Astrocyte (in vitro differentiated cells and primary cell): ENCODE measurements at regions not wholly inside any gene's neighbourhood (a gene's known extent, or its start where the extent isn't known, plus 50 kb on each side); places are given as distances from the start of the nearest gene placed in this dataset.

Experiments used
- DNase-seq: peaks from one replicate; pipeline ENCODE4 v3.0.0-alpha.2; 2010; ENCODE audit warnings: low read depth
- FAIRE-seq: peaks from 2 replicates; lab custom pipeline; 2011; peaks lifted over from hg19 to GRCh38; lab: Jason Lieb, UNC
- H2AFZ ChIP-seq: 2 replicates; pipeline ENCODE4 v1.6.0; 2012; ENCODE audit warnings: low read depth, low read length, inconsistent platforms
- H3K27ac ChIP-seq: 2 replicates; pipeline ENCODE4 v1.5.1; 2011; ENCODE audit warnings: low read depth, low read length, inconsistent platforms
- H3K27me3 ChIP-seq: 2 replicates; pipeline ENCODE4 v1.6.0; 2011; ENCODE audit warnings: low read length, inconsistent platforms; ENCODE audit not compliant: insufficient read depth
- H3K36me3 ChIP-seq: 2 replicates; pipeline ENCODE4 v1.5.1; 2011; ENCODE audit warnings: low read length, inconsistent platforms; ENCODE audit not compliant: insufficient read depth
- H3K4me1 ChIP-seq: 2 replicates; pipeline ENCODE4 v1.5.1; 2011; ENCODE audit warnings: low read length, inconsistent platforms; ENCODE audit not compliant: insufficient read depth
- H3K4me2 ChIP-seq: 2 replicates; pipeline ENCODE4 v1.6.0; 2012; ENCODE audit warnings: low read length, inconsistent platforms
- H3K4me3 ChIP-seq: 2 replicates; pipeline ENCODE4 v1.5.1; 2011; ENCODE audit warnings: low read depth, mild to moderate bottlenecking, low read length, inconsistent platforms; ENCODE audit not compliant: insufficient read depth
- H3K79me2 ChIP-seq: 2 replicates; pipeline ENCODE4 v1.6.0; 2012; ENCODE audit warnings: mild to moderate bottlenecking, low read length, inconsistent platforms; ENCODE audit not compliant: insufficient read depth
- H3K9ac ChIP-seq: 2 replicates; pipeline ENCODE4 v1.6.0; 2012; ENCODE audit warnings: mild to moderate bottlenecking, low read length, inconsistent platforms
- H3K9me3 ChIP-seq: 2 replicates; pipeline ENCODE4 v1.5.1; 2012; ENCODE audit warnings: low read depth, mild to moderate bottlenecking, low read length, inconsistent platforms; ENCODE audit not compliant: insufficient read depth
- H4K20me1 ChIP-seq: 2 replicates; pipeline ENCODE4 v1.6.0; 2012; ENCODE audit warnings: low read length, inconsistent platforms; ENCODE audit not compliant: insufficient read depth
- H3K27ac Mint-ChIP-seq: one replicate; pipeline ENCODE4 v1.8.0; 2021; ENCODE audit warnings: mild to moderate bottlenecking, mixed read lengths; ENCODE audit not compliant: unreplicated experiment
- H3K27me3 Mint-ChIP-seq: one replicate; pipeline ENCODE4 v1.8.0; 2021; ENCODE audit warnings: low read depth, mixed read lengths; ENCODE audit not compliant: unreplicated experiment
- H3K36me3 Mint-ChIP-seq: one replicate; pipeline ENCODE4 v1.8.0; 2021; ENCODE audit warnings: low read depth, mixed read lengths; ENCODE audit not compliant: unreplicated experiment
- H3K4me1 Mint-ChIP-seq: one replicate; pipeline ENCODE4 v1.8.0; 2021; ENCODE audit warnings: low read depth, mixed read lengths; ENCODE audit not compliant: unreplicated experiment
- H3K4me3 Mint-ChIP-seq: one replicate; pipeline ENCODE4 v1.8.0; 2021; ENCODE audit warnings: mild to moderate bottlenecking, moderate library complexity, mixed read lengths; ENCODE audit not compliant: unreplicated experiment
- H3K9me3 Mint-ChIP-seq: one replicate; pipeline ENCODE4 v1.8.0; 2021; ENCODE audit warnings: mild to moderate bottlenecking, mixed read lengths; ENCODE audit not compliant: unreplicated experiment
- CTCF ChIP-seq: IDR thresholded peaks from 2 replicates; pipeline ENCODE4 v1.5.1; 2011; ENCODE audit warnings: low read depth, mild to moderate bottlenecking, inconsistent platforms, low read length, moderate library complexity; ENCODE audit not compliant: insufficient read depth
- EZH2 ChIP-seq: IDR thresholded peaks from 2 replicates; pipeline ENCODE4 v1.6.1; 2012; ENCODE audit warnings: mild to moderate bottlenecking, low read length, inconsistent platforms; ENCODE audit not compliant: insufficient read depth

GRCh38 chr3:189118896-189119295 is 52.9 kb upstream of the TPRG1 start:
- Histone ChIP-seq H3K79me2 (no peaks in the 10 kb centered on the region), H3K4me3 (no peak overlapping the region), H3K27ac (no peak overlapping the region), H3K27me3 (no peaks in the 10 kb centered on the region), H3K4me1 (no peaks in the 10 kb centered on the region), H3K36me3 (no peaks in the 10 kb centered on the region), H4K20me1 (no peaks in the 10 kb centered on the region), H3K9ac (no peak overlapping the region), H2AFZ (no peak overlapping the region), H3K4me2 (no peak overlapping the region), H3K9me3 (peaks cover 6% of the 10 kb centered on the region)
- Mint-ChIP-seq H3K36me3 (no peaks in the 10 kb centered on the region), H3K27ac (no peak overlapping the region), H3K4me3 (no peak overlapping the region), H3K4me1 (no peaks in the 10 kb centered on the region), H3K27me3 (no peaks in the 10 kb centered on the region), H3K9me3 (peaks cover 17% of the 10 kb centered on the region)
- DNase-seq (no peak), FAIRE-seq (no peak)
- no peak for TF ChIP-seq EZH2

DNA sequence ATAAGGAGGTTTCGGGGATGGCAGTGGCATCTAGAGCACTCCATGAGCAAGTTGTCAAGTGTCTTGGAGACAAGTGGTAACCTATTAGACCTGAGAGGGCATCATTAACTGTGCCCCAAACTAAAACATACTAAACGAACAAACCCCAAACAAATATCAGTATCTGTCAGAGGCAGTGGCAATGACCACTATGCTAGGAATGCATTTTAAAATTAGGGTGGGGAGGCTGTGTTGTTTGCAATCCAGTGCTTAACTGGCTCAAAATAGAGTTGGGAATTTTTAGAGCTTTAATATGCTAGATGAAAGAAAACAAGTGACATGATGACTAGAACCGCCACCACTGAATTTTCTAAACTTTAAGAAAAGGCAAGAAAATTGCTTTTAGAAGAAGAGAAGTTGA is 51.8 kb upstream of the TPRG1 start:
- no peak overlapping the region for H3K27ac ChIP-seq
- no peak for DNase-seq
- no peak for TF ChIP-seq CTCF
- TF ChIP-seq EZH2, result no peak
- Mint-ChIP-seq H3K9me3 (peaks cover 17% of the 10 kb centered on the region), H3K4me3 (no peak overlapping the region), H3K4me1 (no peaks in the 10 kb centered on the region), H3K27ac (no peak overlapping the region), H3K27me3 (no peaks in the 10 kb centered on the region), H3K36me3 (no peaks in the 10 kb centered on the region)
- H4K20me1 ChIP-seq, result no peaks in the 10 kb centered on the region
- H3K36me3 ChIP-seq, result no peaks in the 10 kb centered on the region
- H3K27me3 ChIP-seq, result no peaks in the 10 kb centered on the region
- H2AFZ ChIP-seq, result no peak overlapping the region
- H3K79me2 ChIP-seq, result no peaks in the 10 kb centered on the region
- H3K4me2 ChIP-seq, result no peak overlapping the region
- H3K4me1 ChIP-seq, result no peaks in the 10 kb centered on the region
- no peak overlapping the region for H3K4me3 ChIP-seq
- no peak for FAIRE-seq
- no peak overlapping the region for H3K9ac ChIP-seq
- peaks cover 6% of the 10 kb centered on the region for H3K9me3 ChIP-seq

DNA sequence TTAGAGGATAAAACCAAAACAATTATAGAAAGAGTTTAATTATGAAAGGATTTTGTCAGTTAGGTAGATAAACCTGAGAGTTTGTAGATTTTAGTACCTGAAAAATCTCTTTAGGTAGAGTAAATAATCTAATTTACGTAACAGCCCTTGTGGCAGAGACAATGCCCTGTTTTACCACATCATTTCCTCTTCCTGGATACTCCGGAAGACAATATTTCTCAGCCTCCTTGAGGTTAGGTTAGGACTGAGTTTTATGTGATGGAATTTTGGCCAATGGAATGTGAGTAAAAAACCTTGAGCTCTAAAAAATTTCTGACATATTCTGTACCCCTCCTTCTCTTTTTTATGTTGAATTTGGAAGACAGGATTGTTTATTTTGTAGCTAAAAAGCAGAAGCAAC is 50.7 kb upstream of the TPRG1 start:
- H3K4me3 Mint-ChIP-seq, result no peak overlapping the region
- no peak for DNase-seq
- H3K27ac ChIP-seq, result no peak overlapping the region

More for the DNA sequence above, 50.7 kb upstream of the TPRG1 start:
- no peaks in the 10 kb centered on the region for H3K27me3 Mint-ChIP-seq
- no peak for TF ChIP-seq EZH2
- no peak for TF ChIP-seq CTCF
- H3K27ac Mint-ChIP-seq, result no peak overlapping the region
- no peaks in the 10 kb centered on the region for H3K4me1 ChIP-seq
- H2AFZ ChIP-seq, result no peak overlapping the region
- no peaks in the 10 kb centered on the region for H3K36me3 ChIP-seq
- H3K36me3 Mint-ChIP-seq, result no peaks in the 10 kb centered on the region
- H3K4me1 Mint-ChIP-seq, result no peaks in the 10 kb centered on the region
- H3K4me3 ChIP-seq, result no peak overlapping the region
- H3K4me2 ChIP-seq, result no peak overlapping the region
- H3K9ac ChIP-seq, result no peak overlapping the region
- no peak for FAIRE-seq
- H4K20me1 ChIP-seq, result no peaks in the 10 kb centered on the region
- no peaks in the 10 kb centered on the region for H3K79me2 ChIP-seq
- H3K9me3 Mint-ChIP-seq, result peaks cover 17% of the 10 kb centered on the region
- no peaks in the 10 kb centered on the region for H3K27me3 ChIP-seq
- H3K9me3 ChIP-seq, result peaks cover 6% of the 10 kb centered on the region
